H9 (cell line): ENCODE measurements at regions not wholly inside any gene's neighbourhood (a gene's known extent, or its start where the extent isn't known, plus 50 kb on each side); places are given as distances from the start of the nearest gene placed in this dataset.

Source experiments
- DNase-seq: peaks from one replicate; pipeline ENCODE4 v3.0.0-alpha.2; 2017
- H2AFZ ChIP-seq: one replicate; pipeline ENCODE4 v1.6.1; 2013; ENCODE audit warnings: mild to moderate bottlenecking, low read length, control low read depth, moderate library complexity
- H2AK5ac ChIP-seq: 2 replicates; pipeline ENCODE4 v1.6.1; 2013; ENCODE audit warnings: low read length, control low read depth, mixed read lengths; ENCODE audit not compliant: insufficient read length
- H2BK120ac ChIP-seq: one replicate; pipeline ENCODE4 v1.6.1; 2013; ENCODE audit warnings: low read depth, mild to moderate bottlenecking, low read length, control low read depth, inconsistent platforms; ENCODE audit not compliant: poor library complexity, severe bottlenecking
- H2BK12ac ChIP-seq: 2 replicates; pipeline ENCODE4 v1.6.1; 2013; ENCODE audit warnings: low read length, control low read depth, mixed read lengths, low read depth; ENCODE audit not compliant: insufficient read length
- H2BK15ac ChIP-seq: 2 replicates; pipeline ENCODE4 v1.6.1; 2013; ENCODE audit warnings: low read depth, low read length, control low read depth
- H2BK20ac ChIP-seq: one replicate; pipeline ENCODE4 v1.6.1; 2013; ENCODE audit warnings: low read depth, mild to moderate bottlenecking, low read length, control low read depth, inconsistent platforms; ENCODE audit not compliant: poor library complexity, severe bottlenecking
- H2BK5ac ChIP-seq: 2 replicates; pipeline ENCODE4 v1.6.1; 2013; ENCODE audit warnings: low read length, control low read depth, mixed read lengths; ENCODE audit not compliant: insufficient read length
- H3K14ac ChIP-seq: 2 replicates; pipeline ENCODE4 v1.6.1; 2013; ENCODE audit warnings: low read length, control low read depth; ENCODE audit not compliant: insufficient read depth
- H3K18ac ChIP-seq: 2 replicates; pipeline ENCODE4 v1.6.1; 2013; ENCODE audit warnings: low read depth, mild to moderate bottlenecking, mixed read lengths, low read length, control low read depth; ENCODE audit not compliant: insufficient read length
- H3K23ac ChIP-seq: 2 replicates; pipeline ENCODE4 v1.6.1; 2013; ENCODE audit warnings: low read length, control low read depth, mixed read lengths, low read depth; ENCODE audit not compliant: insufficient read length
- H3K23me2 ChIP-seq: 2 replicates; pipeline ENCODE4 v1.6.1; 2013; ENCODE audit warnings: low read depth, mild to moderate bottlenecking, mixed read lengths, low read length, control low read depth; ENCODE audit not compliant: insufficient read length, poor library complexity, severe bottlenecking
- H3K27ac ChIP-seq: 2 replicates; pipeline ENCODE4 v1.5.1; 2013; ENCODE audit warnings: low read length, control low read depth, mixed read lengths, low read depth; ENCODE audit not compliant: insufficient read length
- H3K27me3 ChIP-seq: 2 replicates; pipeline ENCODE4 v1.6.1; 2013; ENCODE audit warnings: low read length, control low read depth, inconsistent platforms; ENCODE audit not compliant: insufficient read depth
- H3K4ac ChIP-seq: 2 replicates; pipeline ENCODE4 v1.6.1; 2013; ENCODE audit warnings: low read depth, mild to moderate bottlenecking, control low read depth, inconsistent platforms, low read length, moderate library complexity
- H3K4me1 ChIP-seq: 2 replicates; pipeline ENCODE4 v1.6.1; 2013; ENCODE audit warnings: low read length, control low read depth, inconsistent platforms; ENCODE audit not compliant: insufficient read depth
- H3K4me2 ChIP-seq: 2 replicates; pipeline ENCODE4 v1.6.1; 2013; ENCODE audit warnings: low read length, control low read depth, mixed read lengths; ENCODE audit not compliant: insufficient read length, insufficient read depth
- H3K56ac ChIP-seq: 2 replicates; pipeline ENCODE4 v1.6.1; 2013; ENCODE audit warnings: low read depth, mild to moderate bottlenecking, mixed read lengths, low read length, control low read depth; ENCODE audit not compliant: insufficient read length
- H3K79me1 ChIP-seq: 2 replicates; pipeline ENCODE4 v1.6.1; 2013; ENCODE audit warnings: low read depth, mild to moderate bottlenecking, moderate library complexity, low read length, control low read depth, inconsistent platforms; ENCODE audit not compliant: insufficient read depth, poor library complexity, severe bottlenecking
- H3K79me2 ChIP-seq: 2 replicates; pipeline ENCODE4 v1.6.1; 2013; ENCODE audit warnings: low read length, control low read depth, inconsistent platforms; ENCODE audit not compliant: insufficient read depth
- H3K9ac ChIP-seq: 2 replicates; pipeline ENCODE4 v1.6.1; 2013; ENCODE audit warnings: low read length, control low read depth, mixed read lengths; ENCODE audit not compliant: insufficient read length; ENCODE audit errors: extremely low read depth
- H3K9me3 ChIP-seq: one replicate; pipeline ENCODE4 v1.6.1; 2013; ENCODE audit warnings: low read depth, low read length, inconsistent platforms; ENCODE audit not compliant: control insufficient read depth
- H3T11ph ChIP-seq: one replicate; pipeline ENCODE4 v1.6.1; 2013; ENCODE audit warnings: mild to moderate bottlenecking, low read length, control low read depth, inconsistent platforms
- H4K20me1 ChIP-seq: one replicate; pipeline ENCODE4 v1.6.1; 2013; ENCODE audit not compliant: control insufficient read depth, insufficient read length, insufficient read depth
- H4K5ac ChIP-seq: 2 replicates; pipeline ENCODE4 v1.6.1; 2013; ENCODE audit warnings: low read depth, mild to moderate bottlenecking, mixed read lengths, low read length, control low read depth; ENCODE audit not compliant: insufficient read length
- H4K8ac ChIP-seq: replicated peaks from 2 replicates; pipeline ENCODE4 v1.6.1; 2013; ENCODE audit warnings: low read length, control low read depth, mixed read lengths, low read depth; ENCODE audit not compliant: insufficient read length
- H4K91ac ChIP-seq: 2 replicates; pipeline ENCODE4 v1.6.1; 2013; ENCODE audit warnings: low read depth, mild to moderate bottlenecking, moderate library complexity, mixed read lengths, low read length, control low read depth; ENCODE audit not compliant: insufficient read length
- H3K27ac Mint-ChIP-seq, 3 experiments: 2 replicates in 2 of 3; 3 replicates in 1 of 3; pipeline ENCODE4 v1.8.0; 2020 to 2021; ENCODE audit warnings: mixed read lengths in 3 of 3, mild to moderate bottlenecking in 1 of 3, moderate library complexity in 1 of 3
- H3K27me3 Mint-ChIP-seq: 2 replicates; pipeline ENCODE4 v1.8.0; 2021; ENCODE audit warnings: low read depth, mild to moderate bottlenecking, moderate library complexity, mixed read lengths
- H3K36me3 Mint-ChIP-seq, 3 experiments: 2 replicates in 2 of 3; 3 replicates in 1 of 3; pipeline ENCODE4 v1.8.0; 2020 to 2021; ENCODE audit warnings: low read depth in 3 of 3, mixed read lengths in 3 of 3; ENCODE audit not compliant: insufficient read depth in 1 of 3
- H3K4me1 Mint-ChIP-seq, 2 experiments: 2 replicates each; pipeline ENCODE4 v1.8.0; 2020; ENCODE audit warnings: mixed read lengths in 2 of 2
- H3K4me3 Mint-ChIP-seq, 2 experiments: 2 replicates in 1 of 2; 3 replicates in 1 of 2; pipeline ENCODE4 v1.8.0; 2020 to 2021; ENCODE audit warnings: mild to moderate bottlenecking in 2 of 2, mixed read lengths in 2 of 2, moderate library complexity in 1 of 2
- H3K9me3 Mint-ChIP-seq, 2 experiments: 2 replicates in 1 of 2; 3 replicates in 1 of 2; pipeline ENCODE4 v1.8.0; 2020; ENCODE audit warnings: mild to moderate bottlenecking in 2 of 2, mixed read lengths in 2 of 2, moderate library complexity in 1 of 2
- CTCF ChIP-seq: fragments of 200-600 bp; sonication (generic); conservative IDR thresholded peaks from 3 replicates; pipeline ENCODE4 v1.8.0; 2021; ENCODE audit warnings: antibody characterized with exemption, mild to moderate bottlenecking
- WGBS: extraction: QIAGEN DNeasy Blood & Tissue Kit; methylation state at CpG from one replicate; pipeline ENCODE4 v1.1.7; 2013; ENCODE audit warnings: missing lambda C conversion rate, low lambda C conversion rate, mixed read lengths; ENCODE audit not compliant: insufficient read length; ENCODE audit errors: extremely low coverage; 5-methylcytosine and 5-hydroxymethylcytosine counted together

DNA sequence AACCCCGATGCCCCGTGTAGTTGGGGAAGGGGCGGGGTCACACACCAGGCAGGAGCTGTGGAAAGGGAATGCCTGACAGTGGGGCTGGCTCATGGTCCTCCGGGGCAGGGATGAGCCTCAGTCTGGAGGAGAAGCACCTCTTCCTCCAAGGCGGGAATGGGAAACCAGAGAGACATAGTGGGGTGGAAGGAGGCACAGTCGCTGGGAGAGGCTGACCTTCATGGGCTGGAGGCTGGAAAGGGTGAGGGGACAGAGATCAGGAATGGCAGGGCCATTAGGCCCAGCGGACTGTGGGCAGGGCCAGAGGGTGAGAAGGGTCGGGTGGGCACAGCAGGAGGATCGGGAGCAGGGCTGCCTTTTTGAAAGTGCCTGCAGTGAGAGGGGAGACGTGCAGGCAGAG, 65.8 kb upstream of the LINGO1 start:
- Histone ChIP-seq H3K14ac (peak overlapping the region; percentile 2; the same call in 1 of the 2 replicates), H3K23me2 (no peaks in the 10 kb centered on the region), H3K9me3 (no peaks in the 10 kb centered on the region), H2AK5ac (no peak overlapping the region), H2BK120ac (no peak overlapping the region), H3K23ac (no peak overlapping the region), H3K56ac (no peak overlapping the region), H4K8ac (no peak overlapping the region), H3K4me1 (no peaks in the 10 kb centered on the region), H2BK12ac (no peak overlapping the region), H2BK15ac (no peak overlapping the region), H3K4me2 (no peak overlapping the region), H3K79me1 (no peaks in the 10 kb centered on the region), H4K20me1 (no peaks in the 10 kb centered on the region), H4K91ac (no peak overlapping the region), H3K18ac (no peak overlapping the region), H3K27ac (no peak overlapping the region), H3K27me3 (no peaks in the 10 kb centered on the region), H3K9ac (no peak overlapping the region), H4K5ac (no peak overlapping the region), H3K79me2 (no peaks in the 10 kb centered on the region), H2AFZ (no peak overlapping the region), H2BK5ac (no peak overlapping the region), H2BK20ac (no peak overlapping the region), H3T11ph (no peak overlapping the region), H3K4ac (no peak overlapping the region)
- Mint-ChIP-seq H3K27me3 (peaks cover 3% of the 10 kb centered on the region; the same call in 1 of the 2 replicates), H3K36me3 (no peaks in the 10 kb centered on the region; a peak in 1 of 7 replicates), H3K4me1 (peaks cover 4 to 18% of the 10 kb centered on the region in 2 experiments), H3K27ac (peak overlapping the region in 1 of 3 experiments; percentile 32; a peak in 2 of 7 replicates), H3K9me3 (no peaks in the 10 kb centered on the region; a peak in 1 of 5 replicates), H3K4me3 (no peak overlapping the region)
- no peak for DNase-seq
- no peak for TF ChIP-seq CTCF
- WGBS, result no CpG with 5 or more reads among the region's 10 CpGs
